HCT116 (cell line): ENCODE measurements at regions not wholly inside any gene's neighbourhood (a gene's known extent, or its start where the extent isn't known, plus 50 kb on each side); places are given as distances from the start of the nearest gene placed in this dataset.

ENCODE experiments used
- CEBPB ChIP-seq: IDR thresholded peaks from 2 replicates; pipeline ENCODE4 v1.6.1; 2012; ENCODE audit warnings: low read depth
- EGR1 ChIP-seq: IDR thresholded peaks from 2 replicates; pipeline ENCODE4 v1.6.1; 2012; ENCODE audit warnings: low read depth
- ELF1 ChIP-seq: IDR thresholded peaks from 2 replicates; pipeline ENCODE4 v1.6.1; 2012; ENCODE audit warnings: low read depth, borderline replicate concordance
- EZH2 ChIP-seq: fragments of 200-600 bp; sonication (generic); IDR thresholded peaks from 2 replicates; pipeline ENCODE4 v1.6.1; 2017; ENCODE audit warnings: antibody characterized with exemption, mixed run types
- EZH2phosphoT487 ChIP-seq: fragments of 200-600 bp; IDR thresholded peaks from 2 replicates; pipeline ENCODE4 v1.6.1; 2018; ENCODE audit warnings: antibody characterized with exemption, borderline replicate concordance
- JUND ChIP-seq: IDR thresholded peaks from 2 replicates; pipeline ENCODE4 v1.6.1; 2012
- MAX ChIP-seq: IDR thresholded peaks from 2 replicates; pipeline ENCODE4 v1.6.1; 2012
- POLR2A ChIP-seq: IDR thresholded peaks from 2 replicates; pipeline ENCODE4 v1.7.0; 2011; ENCODE audit warnings: borderline replicate concordance; ENCODE audit not compliant: insufficient read depth, insufficient read length; ENCODE audit errors: extremely low read depth
- POLR2AphosphoS5 ChIP-seq: IDR thresholded peaks from 2 replicates; pipeline ENCODE4 v1.6.1; 2011; ENCODE audit warnings: mild to moderate bottlenecking, low read depth, low read length, moderate library complexity
- SIN3A ChIP-seq: IDR thresholded peaks from 2 replicates; pipeline ENCODE4 v1.6.1; 2012; ENCODE audit warnings: low read depth
- SP1 ChIP-seq: IDR thresholded peaks from 2 replicates; pipeline ENCODE4 v1.6.1; 2012; ENCODE audit warnings: low read depth
- ZFX ChIP-seq: fragments of 450-650 bp; IDR thresholded peaks from 2 replicates; pipeline ENCODE4 v1.6.1; 2017
- ZNF274 ChIP-seq: fragments of 200-500 bp; sonication (Bioruptor generic); IDR thresholded peaks from 2 replicates; pipeline ENCODE4 v1.6.1; 2014; ENCODE audit warnings: mild to moderate bottlenecking, low read depth, low read length, inconsistent platforms
- TF ChIP-seq, protein P1 (sequence below), 3 experiments: fragments of 200-600 bp in 1 of 3; sonication (generic) in 1 of 3; IDR thresholded peaks in 2 of 3; conservative IDR thresholded peaks in 1 of 3; 2 replicates each; pipeline ENCODE4 v1.5.1; 2012 to 2017; ENCODE audit warnings: low read depth in 2 of 3, low read length in 2 of 3, antibody characterized with exemption in 1 of 3, borderline replicate concordance in 1 of 3, control low read depth in 1 of 3, mild to moderate bottlenecking in 1 of 3, mixed read lengths in 1 of 3, mixed run types in 1 of 3, moderate library complexity in 1 of 3; ENCODE audit not compliant: insufficient read depth in 1 of 3

- TF ChIP-seq EZH2phosphoT487, result no peak
- TF ChIP-seq, protein P1, sequence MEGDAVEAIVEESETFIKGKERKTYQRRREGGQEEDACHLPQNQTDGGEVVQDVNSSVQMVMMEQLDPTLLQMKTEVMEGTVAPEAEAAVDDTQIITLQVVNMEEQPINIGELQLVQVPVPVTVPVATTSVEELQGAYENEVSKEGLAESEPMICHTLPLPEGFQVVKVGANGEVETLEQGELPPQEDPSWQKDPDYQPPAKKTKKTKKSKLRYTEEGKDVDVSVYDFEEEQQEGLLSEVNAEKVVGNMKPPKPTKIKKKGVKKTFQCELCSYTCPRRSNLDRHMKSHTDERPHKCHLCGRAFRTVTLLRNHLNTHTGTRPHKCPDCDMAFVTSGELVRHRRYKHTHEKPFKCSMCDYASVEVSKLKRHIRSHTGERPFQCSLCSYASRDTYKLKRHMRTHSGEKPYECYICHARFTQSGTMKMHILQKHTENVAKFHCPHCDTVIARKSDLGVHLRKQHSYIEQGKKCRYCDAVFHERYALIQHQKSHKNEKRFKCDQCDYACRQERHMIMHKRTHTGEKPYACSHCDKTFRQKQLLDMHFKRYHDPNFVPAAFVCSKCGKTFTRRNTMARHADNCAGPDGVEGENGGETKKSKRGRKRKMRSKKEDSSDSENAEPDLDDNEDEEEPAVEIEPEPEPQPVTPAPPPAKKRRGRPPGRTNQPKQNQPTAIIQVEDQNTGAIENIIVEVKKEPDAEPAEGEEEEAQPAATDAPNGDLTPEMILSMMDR (IDR thresholded peaks at IDR 0.05 in 2 of 3, conservative IDR thresholded peaks at IDR 0.05 in 1 of 3; ENCODE audit: borderline replicate concordance in 1 of 3, insufficient read depth in 1 of 3, low read depth in 2 of 3, low read length in 2 of 3), result no peak
- no peak for TF ChIP-seq ZNF274
- no peak for TF ChIP-seq POLR2A
- no peak for TF ChIP-seq EZH2
- no peak for TF ChIP-seq SIN3A
- no peak for TF ChIP-seq ZFX
- TF ChIP-seq EGR1, result no peak
- no peak for TF ChIP-seq POLR2AphosphoS5
- no peak for TF ChIP-seq SP1
- TF ChIP-seq JUND, result no peak
- no peak for TF ChIP-seq ELF1
- TF ChIP-seq MAX, result no peak
- TF ChIP-seq CEBPB, result no peak
Measured at GRCh38 chr1:65064981-65065380, 83.0 kb upstream of the AK4 start.
